B cell (primary cell): ENCODE measurements at regions not wholly inside any gene's neighbourhood (a gene's known extent, or its start where the extent isn't known, plus 50 kb on each side); places are given as distances from the start of the nearest gene placed in this dataset.

Experiments used
- ATAC-seq: fragments of 200-7000 bp; cut with Tn5 transposase; one replicate; pipeline ENCODE4 v1.10.0; 2021; ENCODE audit warnings: low read depth, mild to moderate bottlenecking, moderate number of reproducible peaks, moderate library complexity
- CTCF ChIA-PET: fragments of 350-600 bp; sonication (Branson Sonifier 250); formaldehyde crosslinking; loops from one replicate; lab custom pipeline; 2021; ENCODE audit warnings: antibody characterized with exemption, inconsistent platforms; lab: Charles Lee
- POLR2A ChIA-PET: fragments of 350-600 bp; sonication (Branson Sonifier 250); formaldehyde crosslinking; loops from one replicate; lab custom pipeline; 2021; ENCODE audit warnings: antibody characterized with exemption; lab: Charles Lee
- DNase-seq: peaks from one replicate; pipeline ENCODE4 v3.0.0; 2013
- H2AFZ ChIP-seq: 2 replicates; pipeline ENCODE4 v1.6.1; 2012; ENCODE audit warnings: mild to moderate bottlenecking, low read depth, low read length; ENCODE audit not compliant: insufficient read depth, poor library complexity, severe bottlenecking
- H3K27ac ChIP-seq, 2 donors: 1 replicate in 1 of 2; 2 replicates in 1 of 2; pipeline ENCODE4 v1.5.1; 2012 to 2013; ENCODE audit warnings: low read length in 2 of 2, mild to moderate bottlenecking in 2 of 2, moderate library complexity in 1 of 2
- H3K27me3 ChIP-seq, 4 experiments: fragments of 200-600 bp in 1 of 4; sonication (generic) in 1 of 4; replicated peaks in 1 of 4; 1 replicate in 2 of 4; 2 replicates in 2 of 4; pipeline versions ENCODE4 v1.6.1 to v1.7.0; 2013 to 2016; ENCODE audit warnings: low read length in 3 of 4, mild to moderate bottlenecking in 2 of 4, mixed read lengths in 1 of 4, moderate library complexity in 1 of 4; ENCODE audit not compliant: insufficient read depth in 4 of 4, control insufficient read depth in 3 of 4; ENCODE audit errors: control extremely low read depth in 1 of 4
- H3K36me3 ChIP-seq, 2 experiments: replicated peaks in 1 of 2; 1 replicate in 1 of 2; 2 replicates in 1 of 2; pipeline versions ENCODE4 v1.6.1 to v1.7.1; 2013; ENCODE audit warnings: low read length in 1 of 2; ENCODE audit not compliant: insufficient read depth in 2 of 2, control insufficient read depth in 1 of 2; ENCODE audit errors: control extremely low read depth in 1 of 2, extremely low read depth in 1 of 2
- H3K4me1 ChIP-seq, 2 donors: fragments of 200-600 bp in 1 of 2; sonication (generic) in 1 of 2; 1 replicate in 1 of 2; 2 replicates in 1 of 2; pipeline versions ENCODE4 v1.5.1 to v1.6.1; 2013 to 2017; ENCODE audit warnings: low read length in 2 of 2; ENCODE audit not compliant: control insufficient read depth in 2 of 2, insufficient read depth in 2 of 2
- H3K4me2 ChIP-seq: replicated peaks from 2 replicates; pipeline ENCODE3; 2012; ENCODE audit warnings: mild to moderate bottlenecking, low read depth, low read length; ENCODE audit not compliant: poor library complexity, severe bottlenecking
- H3K4me3 ChIP-seq, 5 experiments: fragments of 200-600 bp in 1 of 5; sonication (generic) in 1 of 5; 1 replicate in 3 of 5; 2 replicates in 2 of 5; pipeline versions ENCODE4 v1.5.1 to v1.7.0; 2011 to 2016; ENCODE audit warnings: low read length in 4 of 5, mild to moderate bottlenecking in 4 of 5, low read depth in 2 of 5, control low read depth in 1 of 5, moderate library complexity in 1 of 5; ENCODE audit not compliant: insufficient read depth in 1 of 5; ENCODE audit errors: control extremely low read depth in 1 of 5, extremely low read depth in 1 of 5
- H3K79me2 ChIP-seq: fragments of 200-600 bp; sonication (generic); one replicate; pipeline ENCODE4 v1.6.0; 2016; ENCODE audit warnings: low read length; ENCODE audit not compliant: control insufficient read depth, insufficient read depth
- H3K9ac ChIP-seq: fragments of 200-600 bp; sonication (generic); 2 replicates; pipeline ENCODE4 v1.6.1; 2017; ENCODE audit warnings: mild to moderate bottlenecking, low read length, moderate library complexity
- H3K9me3 ChIP-seq, 3 donors: one replicate each; pipeline versions ENCODE4 v1.6.1 to v1.7.1; 2013; ENCODE audit warnings: low read length in 2 of 3; ENCODE audit not compliant: control insufficient read depth in 2 of 3, insufficient read depth in 1 of 3; ENCODE audit errors: control extremely low read depth in 1 of 3
- H4K20me1 ChIP-seq: 2 replicates; pipeline ENCODE4 v1.6.0; 2012; ENCODE audit warnings: mild to moderate bottlenecking, low read length; ENCODE audit not compliant: insufficient read depth, control insufficient read depth, poor library complexity, severe bottlenecking
- H3K27ac Mint-ChIP-seq: one replicate; pipeline ENCODE4 v1.8.0; 2021; ENCODE audit warnings: mixed read lengths
- H3K27me3 Mint-ChIP-seq: one replicate; pipeline ENCODE4 v1.8.0; 2021; ENCODE audit warnings: mixed read lengths
- H3K4me1 Mint-ChIP-seq: one replicate; pipeline ENCODE4 v1.8.0; 2021; ENCODE audit warnings: mixed read lengths
- H3K4me3 Mint-ChIP-seq: one replicate; pipeline ENCODE4 v1.8.0; 2021; ENCODE audit warnings: mixed read lengths
- H3K9me3 Mint-ChIP-seq: one replicate; pipeline ENCODE4 v1.8.0; 2022; ENCODE audit warnings: mixed read lengths; ENCODE audit not compliant: insufficient read depth
- EZH2 ChIP-seq: IDR thresholded peaks from 2 replicates; pipeline ENCODE4 v1.6.1; 2012; ENCODE audit warnings: borderline replicate concordance, low read depth, mild to moderate bottlenecking, moderate library complexity, low read length; ENCODE audit not compliant: insufficient read depth, poor library complexity, severe bottlenecking
- WGBS: methylation state at CpG from one replicate; pipeline ENCODE4 v1.1.5; 2013; ENCODE audit warnings: missing lambda C conversion rate; ENCODE audit not compliant: insufficient coverage; 5-methylcytosine and 5-hydroxymethylcytosine counted together
- intact Hi-C: fragments of 100-400 bp; cut with micrococcal nuclease; formaldehyde crosslinking; loops from one replicate; pipeline ENCODE4 v1.10.0; 2022
- TF ChIP-seq, protein P1 (sequence below): fragments of 200-600 bp; IDR thresholded peaks from one replicate; pipeline ENCODE4 v1.8.0; 2022; ENCODE audit warnings: antibody characterized with exemption, mild to moderate bottlenecking

DNA sequence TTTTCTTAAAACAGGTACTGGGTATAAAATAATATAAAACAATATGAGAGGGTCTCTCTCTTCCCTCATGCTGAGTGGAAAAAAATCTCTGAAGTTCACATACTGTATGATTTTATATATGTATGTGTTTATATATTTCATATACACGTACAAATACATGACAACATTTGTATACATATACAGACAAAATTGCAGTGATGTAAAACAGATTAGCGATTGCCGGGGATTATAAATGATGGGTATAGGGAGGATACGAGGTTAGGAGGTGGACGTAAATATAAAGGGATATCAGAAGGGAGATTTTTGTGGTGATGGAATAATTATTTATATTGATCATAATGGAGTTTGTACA is 194.8 kb upstream of the PRSS16 start:
- Histone ChIP-seq H2AFZ (no peak overlapping the region), H3K27ac (no peak overlapping the region), H3K9ac (no peak overlapping the region), H3K27me3 (peaks cover 0 to 5% (median 1%) of the 10 kb centered on the region in 4 experiments), H3K36me3 (no peaks in the 10 kb centered on the region), H3K4me2 (no peak overlapping the region), H3K4me1 (no peaks in the 10 kb centered on the region), H3K79me2 (no peaks in the 10 kb centered on the region), H3K4me3 (no peak overlapping the region), H4K20me1 (no peaks in the 10 kb centered on the region), H3K9me3 (peaks cover 0 to 5% (median 0%) of the 10 kb centered on the region in 3 donors)
- no CpG with 5 or more reads among the region's 5 CpGs for WGBS
- peaks cover 34% of the 10 kb centered on the region for H3K27me3 Mint-ChIP-seq
- no peak for ATAC-seq
- ChIA-PET POLR2A (no interaction called here), CTCF (interaction anchor here (1.0 kb wide), 1 partner anchor 9 kb away, joined by 3 read pairs; no protein-coding TSS in a partner anchor)
- no peaks in the 10 kb centered on the region for H3K4me1 Mint-ChIP-seq
- intact Hi-C loops, result no loop called here
- no peak for DNase-seq
- no peak overlapping the region for H3K4me3 Mint-ChIP-seq
- H3K9me3 Mint-ChIP-seq, result no peaks in the 10 kb centered on the region
- TF ChIP-seq, protein P1, sequence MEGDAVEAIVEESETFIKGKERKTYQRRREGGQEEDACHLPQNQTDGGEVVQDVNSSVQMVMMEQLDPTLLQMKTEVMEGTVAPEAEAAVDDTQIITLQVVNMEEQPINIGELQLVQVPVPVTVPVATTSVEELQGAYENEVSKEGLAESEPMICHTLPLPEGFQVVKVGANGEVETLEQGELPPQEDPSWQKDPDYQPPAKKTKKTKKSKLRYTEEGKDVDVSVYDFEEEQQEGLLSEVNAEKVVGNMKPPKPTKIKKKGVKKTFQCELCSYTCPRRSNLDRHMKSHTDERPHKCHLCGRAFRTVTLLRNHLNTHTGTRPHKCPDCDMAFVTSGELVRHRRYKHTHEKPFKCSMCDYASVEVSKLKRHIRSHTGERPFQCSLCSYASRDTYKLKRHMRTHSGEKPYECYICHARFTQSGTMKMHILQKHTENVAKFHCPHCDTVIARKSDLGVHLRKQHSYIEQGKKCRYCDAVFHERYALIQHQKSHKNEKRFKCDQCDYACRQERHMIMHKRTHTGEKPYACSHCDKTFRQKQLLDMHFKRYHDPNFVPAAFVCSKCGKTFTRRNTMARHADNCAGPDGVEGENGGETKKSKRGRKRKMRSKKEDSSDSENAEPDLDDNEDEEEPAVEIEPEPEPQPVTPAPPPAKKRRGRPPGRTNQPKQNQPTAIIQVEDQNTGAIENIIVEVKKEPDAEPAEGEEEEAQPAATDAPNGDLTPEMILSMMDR, result no peak
- no peak for TF ChIP-seq EZH2
- H3K27ac Mint-ChIP-seq, result no peak overlapping the region

DNA sequence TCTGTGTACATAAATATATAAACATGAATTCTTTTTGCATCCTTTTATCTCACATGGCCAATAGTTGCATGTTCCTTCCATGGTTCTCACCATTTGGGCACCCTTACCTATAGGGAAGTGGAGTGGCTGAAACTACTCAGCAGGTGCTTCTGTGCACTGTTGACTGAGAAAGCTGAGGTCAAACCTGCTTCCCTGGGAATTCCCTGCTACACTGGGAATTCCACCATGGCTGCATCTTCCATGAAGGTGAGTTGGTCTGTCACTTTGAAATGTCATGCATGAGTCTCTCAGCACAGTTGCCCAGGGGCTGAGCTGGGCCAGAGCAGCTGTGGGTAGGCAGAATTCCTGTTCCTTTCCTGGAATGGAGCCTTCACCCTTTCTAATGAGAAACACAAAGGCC is 193.8 kb upstream of the PRSS16 start:
- CTCF ChIA-PET, result interaction anchor here (0.6 to 1.0 kb wide), 2 partner anchors 10 to 1820 kb away, joined by 3 to 5 read pairs; no protein-coding TSS in a partner anchor
- Histone ChIP-seq H3K9ac (no peak overlapping the region), H3K4me1 (no peaks in the 10 kb centered on the region), H4K20me1 (no peaks in the 10 kb centered on the region), H3K79me2 (no peaks in the 10 kb centered on the region), H3K27ac (no peak overlapping the region), H3K36me3 (no peaks in the 10 kb centered on the region), H2AFZ (no peak overlapping the region), H3K27me3 (peaks cover 0 to 8% (median 1%) of the 10 kb centered on the region in 4 experiments), H3K4me3 (no peak overlapping the region), H3K9me3 (peaks cover 0 to 5% (median 0%) of the 10 kb centered on the region in 3 donors), H3K4me2 (no peak overlapping the region)
- Mint-ChIP-seq H3K4me1 (no peaks in the 10 kb centered on the region), H3K9me3 (no peaks in the 10 kb centered on the region), H3K27me3 (peaks cover 36% of the 10 kb centered on the region), H3K27ac (no peak overlapping the region), H3K4me3 (no peak overlapping the region)
- intact Hi-C loops, result no loop called here
- no peak for ATAC-seq
- POLR2A ChIA-PET, result no interaction called here
- no peak for TF ChIP-seq EZH2
- TF ChIP-seq, protein P1, result no peak
- DNase-seq, result no peak
